GM18519 (cell line): ENCODE measurements at regions not wholly inside any gene's neighbourhood (a gene's known extent, or its start where the extent isn't known, plus 50 kb on each side); places are given as distances from the start of the nearest gene placed in this dataset.
"Not testable (repeated sequence)": the region's sequence is repeated elsewhere in the genome, so short reads cannot be mapped to it uniquely, and the experiment has no call there.

Experiments
- ATAC-seq: cut with Tn5 transposase; IDR thresholded peaks from one replicate; pipeline ENCODE4 v1.9.1; 2021; ENCODE audit warnings: mild to moderate bottlenecking, moderate library complexity; ENCODE audit not compliant: unreplicated experiment, low FRiP score

- ATAC-seq = no peak
Measured at GRCh38 chr1:119251751-119252150, 111.3 kb upstream of the WARS2 start.

DNA sequence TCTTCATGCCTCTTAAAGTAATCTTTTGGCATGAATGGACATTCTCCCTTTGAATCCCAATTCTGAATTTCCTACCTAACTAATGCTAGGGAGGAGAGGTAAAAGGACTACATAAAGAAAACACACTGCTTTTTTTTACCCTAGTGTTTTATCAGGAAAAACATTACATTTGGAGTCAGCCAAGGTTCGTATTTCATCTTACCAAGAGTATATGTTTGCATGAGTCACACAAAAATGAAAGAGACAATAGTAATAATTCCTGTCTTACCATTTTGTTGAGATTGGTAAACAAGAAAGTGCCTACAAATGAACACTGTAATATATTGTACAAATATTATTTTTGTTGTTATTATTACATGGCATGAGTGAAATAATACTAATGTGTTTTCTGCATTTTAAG, 112.9 kb upstream of the WARS2 start:
- ATAC-seq = no peak

DNA sequence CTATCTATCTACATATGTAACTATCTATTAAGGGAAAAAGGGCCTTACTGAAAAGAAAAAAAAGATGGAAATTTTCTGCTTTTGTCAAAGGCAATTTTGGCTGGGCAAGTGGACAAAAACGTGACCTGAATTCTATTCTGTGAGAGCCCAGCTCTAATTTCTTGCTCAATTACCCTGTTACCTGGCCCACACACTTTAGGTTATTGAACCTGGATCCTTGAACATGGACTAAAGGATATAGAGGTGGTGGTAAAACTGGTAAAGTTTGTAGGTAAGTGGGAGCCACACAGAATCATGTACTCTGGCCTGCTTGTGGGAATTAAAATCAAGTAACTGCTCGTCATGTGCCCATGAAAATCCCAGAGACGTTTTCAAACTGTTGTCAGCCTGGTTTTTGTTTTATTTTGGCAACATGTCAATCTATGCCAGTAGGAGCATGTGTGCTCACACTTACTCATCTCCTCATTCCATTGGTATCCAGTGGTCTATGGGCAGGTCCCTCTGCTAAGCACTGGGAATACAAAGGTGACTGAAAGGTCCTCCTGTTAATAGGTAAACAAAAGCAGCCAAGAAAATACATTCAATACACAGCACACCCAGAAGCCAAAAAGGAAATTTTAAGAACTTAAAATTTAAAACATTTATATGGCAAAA, 113.7 kb upstream of the WARS2 start:
- no peak for ATAC-seq

GRCh38 chr1:119256089-119256488, 112.5 kb upstream of the HAO2 start:
- not testable (repeated sequence) for ATAC-seq

- no peak for ATAC-seq
Measured at GRCh38 chr1:119260506-119260905, 108.1 kb upstream of the HAO2 start.

DNA sequence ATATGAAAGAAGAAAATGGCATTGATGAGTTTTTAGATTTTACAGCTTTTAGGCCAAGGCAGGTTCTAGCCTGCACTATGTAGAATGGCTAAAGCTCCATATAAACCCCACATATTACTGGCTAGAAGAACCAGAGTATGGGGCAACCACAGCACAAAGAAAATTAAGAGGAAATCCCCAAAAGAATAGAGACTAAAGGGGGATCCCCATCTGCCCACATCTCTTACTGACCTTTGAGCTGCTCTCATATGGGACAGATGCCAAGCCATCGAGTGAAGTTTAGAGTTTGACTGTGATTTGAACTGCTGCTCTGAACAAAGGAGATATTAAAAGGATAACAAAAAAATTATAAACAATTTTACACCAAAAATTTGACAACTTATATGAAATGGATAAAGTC, 102.2 kb upstream of the HAO2 start:
- peak; percentile 82 for ATAC-seq

DNA sequence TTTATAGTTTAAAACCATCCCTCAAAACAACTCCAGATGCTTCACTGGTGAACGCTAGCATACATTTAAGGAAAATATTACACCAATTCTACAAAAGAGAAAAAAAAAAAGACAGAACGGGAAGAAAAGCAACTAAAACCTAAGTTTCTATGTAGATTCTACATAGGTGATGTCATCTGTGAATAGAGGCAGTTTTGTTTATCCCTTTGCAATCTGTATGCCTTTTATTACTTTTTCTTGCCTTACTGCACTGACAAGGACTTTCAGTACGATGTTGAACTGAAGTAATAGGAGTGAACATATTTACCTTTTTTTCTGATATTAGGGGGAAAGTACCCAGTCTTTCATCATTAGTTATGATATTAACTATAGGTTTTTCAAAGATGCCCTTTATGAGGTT, 101.7 kb upstream of the HAO2 start:
- no peak for ATAC-seq

DNA sequence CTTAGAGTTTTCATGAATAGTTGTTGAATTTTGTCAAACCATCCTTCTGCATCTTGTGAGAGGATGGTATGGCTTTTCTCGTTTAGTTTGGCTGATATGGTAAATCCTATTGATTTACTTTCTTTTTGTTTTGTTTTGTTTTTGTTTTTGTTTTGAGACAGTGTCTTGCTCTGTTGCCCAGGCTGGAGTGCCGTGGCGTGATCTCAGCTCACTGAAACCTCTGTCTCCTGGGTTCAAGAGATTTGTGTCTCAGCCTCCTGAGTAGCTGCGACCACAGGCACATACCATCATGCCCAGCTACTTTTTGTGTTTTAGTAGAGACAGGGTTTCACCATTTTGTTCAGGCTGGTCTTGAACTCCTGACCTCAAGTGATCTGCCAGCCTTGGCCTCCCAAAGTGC, 101.3 kb upstream of the HAO2 start:
- not testable (repeated sequence) for ATAC-seq

- no peak for ATAC-seq
Measured at GRCh38 chr1:119268879-119269278, 99.7 kb upstream of the HAO2 start.

- peak; percentile 68 for ATAC-seq
Measured at GRCh38 chr1:119275145-119276134, 93.1 kb upstream of the HAO2 start.

- ATAC-seq = no peak
Measured at GRCh38 chr1:119276558-119276957, 92.0 kb upstream of the HAO2 start.

DNA sequence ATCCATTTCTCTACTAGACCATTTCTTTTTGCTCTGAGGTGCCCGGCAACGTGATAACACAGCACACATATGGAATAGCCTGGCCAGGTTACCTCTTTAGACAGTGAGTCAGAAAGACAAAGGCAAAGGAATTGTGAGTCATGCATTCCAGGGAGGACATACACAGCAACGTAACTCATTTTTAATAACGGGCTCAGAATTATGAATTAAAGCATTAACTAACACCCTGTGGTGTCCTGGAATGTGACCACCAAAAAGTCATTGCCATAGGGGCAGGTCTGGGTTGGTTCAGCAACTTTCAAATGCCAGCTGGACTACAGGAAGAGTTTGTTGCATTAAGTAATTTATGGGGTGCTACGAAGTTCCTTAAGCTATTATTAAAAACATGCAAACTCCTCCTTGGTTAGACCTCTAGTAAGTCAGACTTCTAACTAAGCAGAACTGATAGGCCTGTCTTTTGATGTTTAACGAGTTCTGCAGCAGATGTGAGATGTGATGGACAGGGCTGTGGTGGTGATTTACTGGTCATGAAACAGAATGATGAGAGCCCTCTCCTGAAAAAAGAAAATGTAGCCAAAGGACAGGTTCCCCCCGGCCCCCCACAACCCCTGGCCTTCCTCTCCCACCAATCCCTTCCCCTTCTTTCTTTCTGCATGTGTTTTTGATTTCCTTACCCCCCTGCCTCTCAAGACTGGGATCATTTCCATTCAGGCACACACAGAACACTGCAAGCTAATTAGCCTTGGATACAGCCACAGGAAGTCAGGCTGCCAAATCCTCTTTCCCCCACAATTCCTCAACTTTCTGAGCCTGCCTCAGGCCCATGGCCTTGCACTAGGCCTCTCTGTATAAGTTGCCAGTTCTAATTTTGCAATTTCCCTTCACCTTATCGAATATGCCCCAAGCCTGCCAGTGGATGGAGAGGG, 88.9 kb upstream of the HAO2 start:
- ATAC-seq = no peak

- ATAC-seq = no peak
Measured at GRCh38 chr1:119285482-119285881, 83.1 kb upstream of the HAO2 start.

DNA sequence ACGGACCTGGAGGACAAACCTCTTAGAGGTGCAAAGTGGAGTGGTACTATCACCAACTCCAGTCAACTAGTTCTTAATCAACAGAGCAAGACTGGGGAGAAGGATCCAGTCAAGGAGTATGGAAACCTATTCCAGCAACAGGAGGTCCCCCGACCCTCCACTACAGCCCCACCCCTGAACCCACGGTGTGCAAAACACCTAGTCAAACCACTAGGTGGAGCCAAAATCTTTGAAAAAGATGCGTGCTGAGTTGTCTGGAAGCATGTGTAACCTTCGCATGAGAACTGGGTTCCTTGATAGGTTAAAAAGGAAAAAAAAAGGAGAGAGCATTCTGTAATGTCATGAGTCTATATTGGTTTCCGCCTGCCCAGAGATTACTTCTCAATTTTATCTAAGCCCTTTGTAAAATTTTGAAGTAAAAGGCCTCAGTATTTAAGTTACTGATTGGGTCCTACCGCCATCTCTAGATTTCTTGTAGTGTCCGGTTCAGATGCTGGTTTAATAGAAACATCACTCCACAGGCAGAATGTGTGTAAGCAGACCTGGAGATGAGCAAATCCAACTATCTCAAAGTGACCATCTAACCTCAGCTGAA, 81.9 kb upstream of the HAO2 start:
- peak; percentile 62 for ATAC-seq

GRCh38 chr1:119288751-119289150, 79.8 kb upstream of the HAO2 start:
- ATAC-seq = no peak

DNA sequence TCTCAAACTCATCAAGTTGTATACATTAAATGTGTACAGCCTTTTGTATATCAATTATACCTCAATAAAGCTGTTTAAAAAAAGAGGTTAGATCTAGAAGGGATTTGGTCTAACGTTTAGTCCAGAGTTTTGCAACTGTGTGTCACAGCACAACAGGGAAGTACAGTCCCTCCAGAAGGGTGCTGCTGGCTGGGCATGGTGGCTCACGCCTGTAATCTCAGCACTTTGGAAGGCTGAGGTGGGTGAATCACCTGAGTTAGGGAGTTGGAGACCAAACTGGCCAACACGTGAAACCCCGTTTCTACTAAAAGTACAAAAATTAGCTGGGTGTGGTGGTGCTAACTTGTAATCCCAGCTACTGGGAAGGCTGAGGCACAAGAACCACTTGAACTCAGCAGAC, 78.3 kb upstream of the HAO2 start:
- no peak for ATAC-seq

- ATAC-seq = no peak
Measured at GRCh38 chr1:119291611-119292206, 76.9 kb upstream of the HAO2 start.

DNA sequence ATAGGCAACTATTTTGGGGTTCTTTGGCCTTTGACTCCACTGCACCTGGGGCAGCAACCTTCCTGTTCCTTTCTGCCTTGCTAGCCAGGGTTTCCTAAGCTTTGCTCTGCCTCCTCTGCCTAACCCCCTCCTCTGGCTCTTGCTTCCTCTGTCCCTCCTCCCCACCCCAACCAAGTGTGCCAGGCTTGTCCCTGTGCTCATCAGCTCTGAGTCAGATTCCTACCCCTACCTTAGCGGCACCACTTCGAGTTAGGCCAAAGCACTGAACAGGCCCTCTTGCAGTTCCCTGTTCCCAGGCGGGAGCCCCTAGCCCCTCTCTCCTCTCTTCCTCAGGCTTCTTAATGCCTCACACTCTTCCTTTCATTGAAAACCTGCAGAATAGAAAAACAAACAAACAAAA, 74.8 kb upstream of the HAO2 start:
- no peak for ATAC-seq

DNA sequence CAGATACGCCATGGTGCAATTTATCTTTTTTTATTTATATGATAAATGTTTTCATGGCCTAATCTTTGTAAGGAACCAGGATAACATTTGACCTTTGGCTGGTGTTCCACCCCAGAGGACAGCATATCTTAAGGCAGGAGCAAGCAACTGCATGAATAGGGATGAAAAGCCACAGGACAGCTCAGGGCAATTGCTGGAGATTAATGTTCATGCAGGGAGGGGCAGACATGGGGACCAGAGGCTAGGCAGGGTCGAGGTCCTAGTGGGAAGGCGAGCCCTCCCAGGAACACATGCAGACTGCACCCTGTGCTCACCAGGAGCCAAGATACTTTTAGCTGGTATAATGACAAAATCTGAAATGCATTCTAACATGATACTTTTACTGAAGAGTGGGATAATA, 74.4 kb upstream of the HAO2 start:
- no peak for ATAC-seq

GRCh38 chr1:119294722-119295121, 73.9 kb upstream of the HAO2 start:
- ATAC-seq = no peak
